Gastrocnemius medialis (tissue), 4 donors: ENCODE measurements at regions not wholly inside any gene's neighbourhood (a gene's known extent, or its start where the extent isn't known, plus 50 kb on each side); places are given as distances from the start of the nearest gene placed in this dataset.
"Not testable (repeated sequence)": the region's sequence is repeated elsewhere in the genome, so short reads cannot be mapped to it uniquely, and the experiment has no call there.

ENCODE experiments used
- ATAC-seq, 2 donors: fragments of 150-250 bp; one replicate each; pipeline ENCODE4 v1.9.1; 2016
- DNase-seq, 2 donors: peaks; one replicate each; pipeline ENCODE4 v3.0.0-alpha.2; 2019
- H3K27ac ChIP-seq, 4 donors: fragments of 200-600 bp; sonication (generic); 1 replicate in 1 of 4; 2 replicates in 3 of 4; pipeline ENCODE4 v1.5.1; 2016 to 2018; ENCODE audit warnings: mild to moderate bottlenecking in 2 of 4, moderate library complexity in 1 of 4
- H3K27me3 ChIP-seq, 3 donors: fragments of 200-600 bp; sonication (generic) in 2 of 3; 1 replicate in 1 of 3; 2 replicates in 2 of 3; pipeline versions ENCODE4 v1.5.1 to v1.6.0; 2016 to 2019; ENCODE audit warnings: mild to moderate bottlenecking in 1 of 3, moderate library complexity in 1 of 3
- H3K36me3 ChIP-seq, 2 donors: fragments of 200-600 bp; sonication (generic) in 1 of 2; one replicate each; pipeline ENCODE4 v1.5.1; 2017 to 2018
- H3K4me1 ChIP-seq, 2 donors: fragments of 200-600 bp; sonication (generic) in 1 of 2; one replicate each; pipeline ENCODE4 v1.5.1; 2016 to 2017; ENCODE audit warnings: mild to moderate bottlenecking in 2 of 2
- H3K4me3 ChIP-seq, 4 donors: fragments of 200-600 bp; sonication (generic) in 3 of 4; 1 replicate in 1 of 4; 2 replicates in 3 of 4; pipeline ENCODE4 v1.5.1; 2016 to 2019; ENCODE audit warnings: mild to moderate bottlenecking in 2 of 4
- H3K9me3 ChIP-seq, 3 donors: fragments of 200-600 bp; sonication (generic) in 2 of 3; 1 replicate in 1 of 3; 2 replicates in 2 of 3; pipeline ENCODE4 v1.5.1; 2016 to 2019
- CTCF ChIP-seq, 5 experiments: fragments of 450-650 bp in 3 of 5; fragments of 200-600 bp in 2 of 5; sonication (generic) in 2 of 5; IDR thresholded peaks in 4 of 5; conservative IDR thresholded peaks in 1 of 5; 1 replicate in 4 of 5; 2 replicates in 1 of 5; pipeline ENCODE4 v1.5.1; 2016 to 2019; ENCODE audit warnings: antibody characterized with exemption in 5 of 5, mild to moderate bottlenecking in 3 of 5, moderate library complexity in 3 of 5
- POLR2A ChIP-seq, 2 donors: fragments of 450-650 bp; IDR thresholded peaks; one replicate each; pipeline ENCODE4 v1.6.1; 2017; ENCODE audit warnings: antibody characterized with exemption in 2 of 2, mild to moderate bottlenecking in 2 of 2, moderate library complexity in 2 of 2
- in situ Hi-C, 4 donors: fragments of 200-750 bp; cut with MboI; loops; one replicate each; pipeline versions ENCODE4 v1.15.0 to v1.8.0; 2017; ENCODE audit warnings: low sequenced_read_pairs in 4 of 4
- intact Hi-C: fragments of 100-400 bp; cut with DNase I; formaldehyde crosslinking; loops from one replicate; pipeline ENCODE4 v1.15.1; 2023; ENCODE audit warnings: low total_unique reads

GRCh38 chr12:54784115-54784514 is 70.2 kb upstream of the MUCL1 start:
- intact Hi-C loops = no loop called here
- no peak for ATAC-seq

GRCh38 chr12:54777031-54777430 is 77.3 kb upstream of the MUCL1 start:
- H3K27ac ChIP-seq, DNase-seq, intact Hi-C loops, H3K4me3 ChIP-seq, in situ Hi-C loops, H3K9me3 ChIP-seq, ATAC-seq, H3K4me1 ChIP-seq, H3K27me3 ChIP-seq, H3K36me3 ChIP-seq: not testable (repeated sequence)

More at GRCh38 chr12:54784115-54784514, 70.2 kb upstream of the MUCL1 start:
- TF ChIP-seq POLR2A (IDR thresholded peaks at IDR 0.05) (no peak), CTCF (IDR thresholded peaks at IDR 0.05 in 4 of 5, conservative IDR thresholded peaks at IDR 0.05 in 1 of 5) (no peak)
- H3K27me3 ChIP-seq = no peaks in the 10 kb centered on the region
- H3K4me3 ChIP-seq = no peak overlapping the region
- in situ Hi-C loops = no loop called here
- no peaks in the 10 kb centered on the region for H3K36me3 ChIP-seq
- H3K9me3 ChIP-seq = no peaks in the 10 kb centered on the region
- H3K4me1 ChIP-seq = no peaks in the 10 kb centered on the region
- no peak for DNase-seq
- no peak overlapping the region for H3K27ac ChIP-seq

GRCh38 chr12:54773593-54773992 is 80.7 kb upstream of the MUCL1 start:
- Histone ChIP-seq H3K27me3 (no peaks in the 10 kb centered on the region), H3K9me3 (no peaks in the 10 kb centered on the region), H3K36me3 (no peaks in the 10 kb centered on the region), H3K27ac (no peak overlapping the region), H3K4me3 (no peak overlapping the region), H3K4me1 (no peaks in the 10 kb centered on the region)
- ATAC-seq = no peak
- no peak for DNase-seq
- TF ChIP-seq POLR2A (IDR thresholded peaks at IDR 0.05) (no peak), CTCF (IDR thresholded peaks at IDR 0.05 in 4 of 5, conservative IDR thresholded peaks at IDR 0.05 in 1 of 5) (no peak)
- intact Hi-C loops = no loop called here
- in situ Hi-C loops = no loop called here

GRCh38 chr12:54765652-54766051 is 88.7 kb upstream of the MUCL1 start:
- Histone ChIP-seq H3K27ac (no peak overlapping the region), H3K4me3 (no peak overlapping the region), H3K27me3 (no peaks in the 10 kb centered on the region), H3K4me1 (no peaks in the 10 kb centered on the region), H3K36me3 (no peaks in the 10 kb centered on the region), H3K9me3 (no peaks in the 10 kb centered on the region)
- no peak for DNase-seq
- in situ Hi-C loops = no loop called here
- intact Hi-C loops = no loop called here
- TF ChIP-seq POLR2A (IDR thresholded peaks at IDR 0.05) (no peak), CTCF (IDR thresholded peaks at IDR 0.05 in 4 of 5, conservative IDR thresholded peaks at IDR 0.05 in 1 of 5) (no peak)
- ATAC-seq = no peak

GRCh38 chr12:54762390-54762789 is 91.9 kb upstream of the MUCL1 start:
- no peaks in the 10 kb centered on the region for H3K36me3 ChIP-seq
- H3K27ac ChIP-seq = no peak overlapping the region
- ATAC-seq = no peak
- no peak for DNase-seq
- no peaks in the 10 kb centered on the region for H3K9me3 ChIP-seq
- TF ChIP-seq CTCF (IDR thresholded peaks at IDR 0.05 in 4 of 5, conservative IDR thresholded peaks at IDR 0.05 in 1 of 5) = no peak
- no peaks in the 10 kb centered on the region for H3K4me1 ChIP-seq
- in situ Hi-C loops = no loop called here
- intact Hi-C loops = no loop called here
- H3K27me3 ChIP-seq = no peaks in the 10 kb centered on the region
- H3K4me3 ChIP-seq = no peak overlapping the region
